ENCODE measurements at regions not wholly inside any gene's neighbourhood (a gene's known extent, or its start where the extent isn't known, plus 50 kb on each side); places are given as distances from the start of the nearest gene placed in this dataset.
"Not testable (repeated sequence)": the region's sequence is repeated elsewhere in the genome, so short reads cannot be mapped to it uniquely, and the experiment has no call there.

DNA sequence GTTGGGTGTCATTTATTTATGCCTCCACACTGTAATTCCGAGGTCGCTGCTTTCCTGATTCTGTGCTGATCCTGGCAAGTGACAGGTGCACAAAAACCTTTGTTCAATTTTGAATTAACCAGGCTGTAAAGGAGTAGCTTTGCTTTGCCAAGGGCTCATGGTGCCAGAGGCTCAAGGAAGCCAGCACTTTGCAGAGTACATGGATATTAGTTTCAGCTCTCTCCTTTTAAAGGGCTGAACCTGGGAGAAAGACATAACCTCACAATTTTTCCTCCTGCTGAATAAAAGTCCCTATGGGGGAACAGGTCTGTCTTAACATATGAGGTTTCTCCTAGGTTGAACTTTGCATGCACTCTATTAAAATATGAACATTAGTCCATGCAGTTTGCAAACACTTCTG is 227.6 kb upstream of the WSB1 start:
- DNase-seq, result no peak

DNA sequence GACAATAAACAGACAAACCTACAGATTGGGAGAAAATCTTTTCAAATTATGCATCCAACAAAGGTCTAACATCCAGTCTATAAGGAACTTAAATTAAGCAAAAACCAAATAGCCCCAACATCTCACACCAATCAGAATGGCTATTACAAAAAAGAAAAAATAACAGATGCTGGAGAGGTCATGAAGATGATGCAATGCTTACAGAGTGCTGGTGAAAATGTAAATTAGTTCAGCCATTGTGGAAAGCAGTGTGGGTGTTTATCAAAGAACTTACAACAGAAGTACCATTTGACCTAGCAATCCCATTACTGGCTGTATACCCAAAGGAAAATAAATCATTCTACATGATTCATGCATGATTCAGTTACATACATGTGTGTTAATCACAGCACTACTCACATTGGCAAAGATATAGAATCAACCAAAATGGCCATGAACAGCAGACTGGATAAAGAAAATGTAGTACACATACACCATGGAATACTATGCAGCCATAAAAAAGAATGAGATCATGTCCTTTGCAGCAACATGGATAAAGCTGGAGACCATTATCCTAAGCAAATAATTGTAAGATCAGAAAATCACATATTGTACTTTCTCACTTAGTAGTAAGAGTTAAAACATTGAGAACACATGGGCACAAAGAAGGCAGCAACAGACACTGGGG is 223.9 kb upstream of the WSB1 start:
- no peak for DNase-seq

GRCh38 chr17:27070836-27071235 is 223.1 kb upstream of the WSB1 start:
- no peak for DNase-seq

- DNase-seq, result no peak
Observed at GRCh38 chr17:27072885-27073284, 221.0 kb upstream of the WSB1 start.

DNA sequence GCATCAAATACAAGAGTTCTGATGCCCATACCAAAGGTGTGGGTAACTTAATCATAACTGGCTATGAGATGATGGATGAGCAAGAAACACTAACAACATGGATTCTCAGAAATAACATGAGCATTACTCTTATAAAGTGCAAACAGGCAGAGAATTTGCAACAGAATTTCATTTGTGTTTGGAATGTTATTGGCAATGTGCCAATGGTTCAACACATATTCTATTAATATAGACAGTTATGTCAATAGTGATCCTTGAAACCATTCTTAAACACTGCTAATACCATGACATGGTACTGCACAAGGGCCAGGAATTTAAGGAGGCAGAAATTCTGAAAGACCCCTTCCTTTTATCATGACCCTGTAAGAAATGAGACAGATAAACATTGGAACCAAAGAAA is 217.1 kb upstream of the WSB1 start:
- no peak for DNase-seq

- DNase-seq, result no peak
Observed at GRCh38 chr17:27078296-27078695, 215.6 kb upstream of the WSB1 start.

- no peak for DNase-seq
Observed at GRCh38 chr17:27079660-27080059, 214.3 kb upstream of the WSB1 start.

- DNase-seq, result no peak
Observed at GRCh38 chr17:27081002-27081638, 212.8 kb upstream of the WSB1 start.

DNA sequence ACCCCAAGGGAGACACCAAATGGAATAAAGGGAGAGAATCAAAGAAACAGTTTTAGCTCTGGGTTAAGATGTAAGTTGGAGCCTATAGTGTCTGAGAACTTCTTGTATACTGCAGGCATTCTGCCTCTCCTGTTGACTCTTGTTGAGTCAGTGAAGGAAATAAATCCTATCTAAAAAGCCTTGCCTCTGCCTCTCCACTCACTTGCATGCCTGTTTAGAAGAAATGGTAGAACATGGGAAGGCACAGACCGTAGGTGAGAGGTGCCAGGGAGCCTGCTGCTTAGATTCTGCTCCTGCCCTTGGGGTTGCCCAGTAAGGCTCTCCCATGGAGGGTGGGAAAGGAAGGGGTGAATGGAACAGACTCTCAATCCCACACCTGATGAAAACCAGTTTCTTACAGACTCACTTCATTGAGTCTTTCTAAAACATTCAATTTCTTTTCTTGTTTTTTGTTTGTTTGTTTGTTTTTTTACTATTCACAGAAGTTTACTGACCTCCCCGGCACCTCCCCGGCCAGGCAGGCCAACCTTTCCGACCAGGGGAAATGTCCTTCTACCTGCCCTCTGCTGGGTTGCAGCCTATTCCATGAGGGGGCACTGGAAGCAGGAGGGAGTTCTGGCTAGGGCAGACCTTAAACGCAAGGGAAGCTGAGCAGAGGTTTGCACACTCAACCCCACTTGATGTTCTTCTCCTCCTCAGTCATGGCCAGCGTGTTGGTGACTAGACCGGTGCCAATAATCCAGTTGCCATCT is 211.7 kb upstream of the WSB1 start:
- DNase-seq, result no peak

DNA sequence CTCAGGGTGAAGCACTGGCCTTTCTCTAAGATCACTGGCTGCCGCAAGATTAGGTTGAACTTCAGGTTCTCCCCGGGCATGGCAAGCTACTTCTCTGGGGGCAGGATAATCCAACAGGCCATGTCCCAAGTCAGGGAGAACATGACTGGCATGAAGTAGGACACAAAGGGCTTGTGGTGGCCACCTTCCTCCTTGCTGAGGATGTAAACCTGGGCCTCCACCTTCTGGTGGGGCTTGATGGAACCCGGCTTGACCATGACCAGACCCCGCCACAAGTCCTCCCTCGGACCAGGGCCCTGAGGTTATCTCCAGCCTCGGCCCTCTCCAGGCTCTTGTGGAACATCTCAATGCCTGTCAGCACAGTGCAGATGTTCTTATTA is 211.1 kb upstream of the WSB1 start:
- DNase-seq, result no peak

DNA sequence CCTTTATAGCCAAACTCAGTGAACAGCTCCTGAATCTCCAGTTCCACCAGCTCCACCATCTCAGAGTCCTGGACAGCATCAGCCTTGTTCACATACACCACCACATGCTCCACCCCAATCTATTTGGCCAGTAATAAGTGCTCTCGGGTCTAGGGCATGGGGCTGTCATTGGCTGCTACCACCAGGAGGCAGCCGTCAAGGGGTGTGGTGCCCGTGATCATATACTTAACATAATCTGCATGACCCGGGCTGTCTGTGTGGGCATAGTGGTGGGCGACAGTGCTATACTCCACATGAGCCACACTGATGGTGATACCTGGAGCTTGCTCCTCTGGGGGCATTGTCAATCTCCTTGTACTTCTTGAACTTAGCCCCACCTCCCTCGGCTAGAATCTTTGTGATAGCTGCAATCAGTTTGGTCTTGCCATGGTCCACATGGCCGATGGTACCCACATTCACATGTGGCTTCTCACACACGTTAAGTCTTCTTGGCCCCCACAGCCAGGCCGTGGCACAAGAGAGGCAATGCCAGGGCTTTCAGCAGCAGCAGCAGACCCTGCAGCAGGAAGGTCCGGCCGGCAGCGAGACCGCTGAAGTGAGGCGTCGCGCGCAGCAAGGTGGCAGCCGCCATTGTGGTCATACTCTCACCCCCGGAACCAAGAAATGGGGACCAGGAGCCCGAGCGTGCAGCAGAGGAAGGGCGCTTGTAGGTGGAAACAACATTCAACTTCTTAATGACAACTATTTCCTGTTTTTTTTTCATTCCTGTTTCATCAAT is 210.3 kb upstream of the WSB1 start:
- no peak for DNase-seq

DNA sequence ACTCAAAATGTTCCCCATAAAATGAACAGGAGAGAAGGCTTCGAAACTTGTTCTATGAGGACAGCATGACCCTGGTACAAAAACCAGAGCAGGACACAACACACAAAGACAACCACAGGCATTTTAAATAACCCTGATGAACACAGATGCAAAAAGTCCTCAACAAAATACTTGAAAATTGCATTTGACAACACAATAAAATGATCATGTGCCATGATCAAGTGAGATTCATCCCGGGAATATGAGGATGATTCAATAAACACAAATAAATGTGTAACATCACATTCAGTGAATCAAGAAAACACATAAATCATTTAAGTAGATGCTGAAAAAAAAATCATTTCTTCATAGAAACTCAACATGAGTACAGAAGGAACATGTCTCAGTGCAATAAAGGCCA is 208.4 kb upstream of the WSB1 start:
- no peak for DNase-seq

- no peak for DNase-seq
Observed at GRCh38 chr17:27086526-27086925, 207.4 kb upstream of the WSB1 start.

DNA sequence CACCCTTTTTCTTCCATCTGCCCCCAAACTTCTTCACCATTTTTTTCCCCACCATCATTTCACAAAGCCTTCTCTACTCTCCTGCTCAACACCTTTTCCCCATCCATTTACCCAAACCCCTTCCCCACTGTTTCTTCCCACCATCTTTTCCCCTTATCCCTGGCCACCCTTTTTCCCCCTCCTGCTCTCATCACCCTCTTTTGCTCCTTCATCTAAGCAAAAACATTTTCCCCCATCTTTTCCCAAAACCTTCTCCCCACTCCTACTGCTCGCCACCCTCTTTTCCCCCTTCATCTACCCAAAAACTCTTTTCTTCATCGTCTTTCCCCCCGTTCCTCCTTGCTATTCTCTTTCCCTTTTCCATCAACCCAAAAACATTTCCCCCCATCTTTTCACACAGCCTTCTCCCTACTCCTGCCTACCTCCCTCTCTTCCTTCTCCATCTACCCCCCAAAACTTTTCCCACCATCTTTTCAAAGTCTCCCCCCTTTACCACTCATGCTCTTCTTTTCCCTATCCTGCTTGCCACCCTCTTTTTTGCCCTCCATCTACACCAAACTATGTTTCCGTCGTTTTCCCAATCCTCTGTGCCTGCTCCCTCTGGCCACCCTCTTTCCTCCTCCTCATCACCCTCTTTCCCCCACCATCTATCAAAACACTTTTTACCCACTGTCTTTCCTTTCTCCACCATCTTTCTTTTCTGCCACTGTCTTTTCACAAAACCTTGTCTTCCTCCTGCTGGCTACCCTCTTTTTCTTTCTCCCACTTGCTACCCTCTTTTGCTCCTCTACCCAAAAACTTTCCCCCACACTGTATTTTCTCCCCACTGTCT is 205.8 kb upstream of the WSB1 start:
- no peak for DNase-seq

DNA sequence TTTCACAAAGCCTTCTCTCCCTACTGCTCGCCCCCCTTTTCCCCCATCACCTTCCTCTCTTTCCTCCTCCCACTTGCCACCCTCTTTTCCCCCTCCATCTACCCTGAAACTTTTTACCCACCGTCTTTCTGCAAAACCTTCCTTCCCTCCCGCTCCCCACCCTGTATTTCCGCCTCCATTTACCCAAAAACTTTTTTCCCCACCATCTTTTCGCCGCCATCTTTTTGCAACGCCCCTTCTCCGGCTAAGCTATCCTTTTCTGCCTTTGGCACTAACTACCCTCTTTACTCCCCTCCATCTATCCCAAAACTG is 205.2 kb upstream of the WSB1 start:
- no peak for DNase-seq

DNA sequence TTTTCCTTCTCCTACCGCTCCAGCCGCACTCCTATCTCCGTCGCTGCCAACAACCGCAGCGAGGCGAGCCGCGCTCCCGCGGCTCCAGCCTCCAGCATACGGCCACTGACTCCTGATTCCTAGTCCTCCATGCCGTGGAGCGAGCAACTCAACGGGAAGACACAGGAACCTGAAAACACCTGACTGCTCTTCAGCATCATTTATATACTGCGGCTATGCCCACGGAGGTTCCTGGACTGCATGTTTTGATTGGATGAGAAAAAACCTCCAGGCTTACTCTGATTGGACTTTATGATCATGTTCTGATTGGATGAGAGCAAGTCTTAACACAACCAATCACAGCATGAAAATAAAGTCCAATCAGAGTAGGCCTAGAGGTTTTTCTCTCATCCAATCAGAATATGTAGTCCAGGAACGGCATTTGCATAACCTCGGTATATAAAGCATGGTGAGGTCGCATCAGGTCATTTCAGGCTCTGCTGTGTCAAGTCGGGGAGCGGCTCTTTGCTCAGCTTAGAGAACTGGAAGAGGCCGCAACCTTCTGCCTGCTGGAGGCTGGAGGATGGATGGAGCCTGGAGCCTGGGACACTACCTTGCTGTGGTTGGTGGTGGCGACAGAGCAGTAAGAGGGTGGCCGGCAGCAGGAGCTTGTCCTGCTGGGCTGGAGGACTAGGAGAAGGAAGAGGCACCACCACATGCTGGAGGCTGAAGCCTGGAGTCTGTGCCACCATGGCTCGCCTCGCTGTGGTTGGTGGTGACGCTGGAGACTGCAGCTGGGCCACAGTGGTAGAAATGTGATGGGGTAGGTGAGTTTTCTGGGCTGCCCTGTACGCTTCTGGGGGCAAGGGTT is 204.6 kb upstream of the WSB1 start:
- DNase-seq, result not testable (repeated sequence)

GRCh38 chr17:27089929-27090247 is 204.0 kb upstream of the WSB1 start:
- no peak for DNase-seq

DNA sequence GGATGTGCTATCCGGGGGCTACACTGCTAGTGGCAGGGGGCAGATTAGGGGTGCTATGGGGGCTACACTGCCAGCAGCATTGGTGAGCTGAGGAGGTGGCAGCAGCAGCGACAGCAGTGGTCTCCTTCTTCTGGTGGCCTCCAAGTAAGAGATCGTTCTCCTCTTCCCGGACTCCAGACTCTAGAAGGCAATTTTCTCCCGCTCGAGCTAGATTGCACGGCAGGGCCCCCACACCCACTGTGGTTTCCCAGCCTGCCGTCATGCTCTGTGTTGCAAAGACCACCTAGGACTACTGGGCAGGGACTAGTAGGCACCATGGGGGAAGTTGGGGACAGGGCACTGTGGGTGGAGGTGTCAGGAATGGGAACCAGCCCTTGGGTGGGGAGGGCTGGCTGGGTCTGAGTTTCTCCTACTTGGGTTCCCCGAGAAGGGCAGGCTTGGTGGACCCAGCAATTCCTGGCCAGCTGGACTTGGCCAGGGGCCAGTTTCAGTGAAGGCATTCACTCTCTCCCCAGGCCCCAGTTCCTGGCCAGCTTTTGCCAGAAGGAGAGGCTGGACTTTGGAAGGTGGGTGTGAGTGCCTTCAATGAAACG is 203.4 kb upstream of the WSB1 start:
- DNase-seq, result not testable (repeated sequence)

- DNase-seq, result no peak
Observed at GRCh38 chr17:27091043-27091497, 202.8 kb upstream of the WSB1 start.

DNA sequence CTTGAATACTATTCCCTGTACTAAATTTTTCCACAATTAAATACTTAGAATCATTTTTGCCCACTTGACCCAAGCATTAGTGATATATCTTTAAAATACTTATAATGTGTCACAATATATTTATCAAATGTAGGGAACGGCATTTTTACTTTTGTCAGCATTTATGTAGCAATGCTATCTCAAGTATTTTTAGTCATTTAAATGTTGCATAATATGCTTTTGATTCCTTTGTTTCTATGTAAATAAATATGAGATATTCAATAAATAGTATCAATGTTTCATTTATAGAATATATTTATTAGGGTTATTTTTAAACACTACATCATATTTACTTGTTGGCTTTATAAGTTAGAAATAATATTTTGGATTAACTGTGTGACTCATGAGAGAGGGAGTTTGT is 199.7 kb upstream of the WSB1 start:
- DNase-seq, result not testable (repeated sequence)

DNA sequence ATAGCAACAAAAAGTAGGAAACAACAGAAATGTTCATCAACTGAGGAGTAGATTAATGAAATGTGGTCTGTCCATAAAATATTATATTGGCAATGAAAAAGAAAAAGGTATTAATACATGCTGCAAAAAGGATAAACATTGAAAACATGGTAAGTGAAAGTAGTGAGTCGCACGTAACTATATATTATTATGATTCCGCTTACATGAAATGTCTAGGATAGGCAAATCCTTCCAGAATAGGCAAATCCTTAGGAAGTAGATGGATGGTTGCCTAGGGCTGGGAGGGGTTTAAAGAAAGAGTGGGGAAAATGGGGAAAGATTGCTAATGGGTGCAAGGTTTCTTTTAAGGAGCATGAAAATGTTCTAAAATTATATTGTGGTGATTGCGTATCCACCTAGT is 198.1 kb upstream of the WSB1 start:
- DNase-seq, result not testable (repeated sequence)

Data from DMS153 (cell line).